COLO668 (cell line): ENCODE measurements at regions not wholly inside any gene's neighbourhood (a gene's known extent, or its start where the extent isn't known, plus 50 kb on each side); places are given as distances from the start of the nearest gene placed in this dataset.

ENCODE experiments used
- DNase-seq: peaks from one replicate; lab custom pipeline; 2025; ENCODE audit not compliant: unreplicated experiment; lab: John Stamatoyannopoulos, UW

DNA sequence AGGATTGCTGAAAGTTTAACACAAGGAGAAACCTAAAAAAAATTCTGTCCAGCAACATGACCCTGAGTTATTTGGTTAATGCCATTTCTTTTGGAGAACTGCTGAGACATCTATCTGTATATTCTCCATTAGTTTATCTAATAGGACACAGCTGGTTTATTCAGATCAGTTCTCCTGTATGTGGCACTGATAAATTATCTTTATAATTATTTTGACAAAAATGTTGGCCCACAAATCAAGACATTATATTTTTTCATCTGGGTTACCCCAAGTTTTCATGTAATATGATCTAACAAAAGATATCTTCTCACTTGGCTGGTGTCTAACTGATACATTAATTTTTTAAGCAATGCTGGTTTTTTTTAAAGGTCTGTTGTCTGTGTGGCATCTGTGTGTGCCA is 231.4 kb downstream of the KLF12 start:
- DNase-seq: no peak

DNA sequence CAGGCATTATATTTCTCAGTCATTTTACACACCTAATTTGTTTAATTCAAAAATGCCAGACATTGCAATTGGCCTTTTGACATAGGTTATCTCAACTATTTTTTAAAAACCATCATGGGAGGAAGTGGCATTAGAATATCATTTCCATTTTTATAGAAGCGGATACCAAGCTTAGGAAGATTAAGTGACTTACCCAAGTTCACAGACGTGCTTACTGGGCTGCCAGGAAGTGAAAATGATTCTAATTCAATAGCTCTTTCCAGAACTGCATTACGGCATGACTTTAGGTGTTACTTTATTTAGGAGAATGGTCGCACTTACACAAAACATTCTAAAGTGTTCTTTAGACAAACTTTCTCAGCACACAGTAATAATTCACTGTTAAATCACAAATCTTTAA is 231.9 kb downstream of the KLF12 start:
- no peak for DNase-seq

DNA sequence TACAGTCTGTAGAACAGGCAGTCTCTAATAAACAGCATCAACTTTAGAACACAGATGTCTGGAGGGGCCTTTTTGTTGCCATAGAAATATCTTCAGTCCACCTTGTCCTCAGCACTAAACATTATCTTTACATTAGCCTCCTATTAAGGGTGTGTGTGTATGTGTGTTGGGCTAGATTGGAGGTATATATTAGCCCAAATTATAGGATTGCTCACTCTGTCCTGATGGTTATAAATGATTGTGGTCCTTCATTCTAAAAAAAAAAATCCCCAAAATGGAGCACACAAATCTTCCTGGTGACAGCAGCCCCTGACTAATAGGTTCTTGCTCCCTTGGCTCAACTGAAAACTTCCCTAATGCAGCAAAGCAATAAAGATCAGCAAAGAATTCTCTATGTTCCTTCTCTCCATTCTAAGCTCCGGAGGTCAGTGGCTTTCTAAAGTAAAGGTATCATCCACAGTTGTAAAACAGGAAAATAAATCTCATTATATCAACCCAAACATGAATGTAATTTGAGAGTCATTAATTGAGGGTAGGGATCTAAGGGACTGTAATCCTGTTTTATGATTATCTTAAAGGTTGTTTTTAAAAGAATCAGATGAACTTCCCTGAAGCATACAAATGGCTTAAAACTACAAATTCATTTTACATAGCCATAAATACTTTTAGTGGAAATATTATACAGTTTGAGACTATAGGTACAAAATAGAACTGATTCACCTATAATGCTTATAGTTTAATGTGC is 232.7 kb downstream of the KLF12 start:
- DNase-seq: no peak

GRCh38 chr13:73900591-73900990 is 233.6 kb downstream of the KLF12 start:
- no peak for DNase-seq

GRCh38 chr13:73898899-73899298 is 235.3 kb downstream of the KLF12 start:
- DNase-seq: no peak

GRCh38 chr13:73898276-73898675 is 235.9 kb downstream of the KLF12 start:
- no peak for DNase-seq

DNA sequence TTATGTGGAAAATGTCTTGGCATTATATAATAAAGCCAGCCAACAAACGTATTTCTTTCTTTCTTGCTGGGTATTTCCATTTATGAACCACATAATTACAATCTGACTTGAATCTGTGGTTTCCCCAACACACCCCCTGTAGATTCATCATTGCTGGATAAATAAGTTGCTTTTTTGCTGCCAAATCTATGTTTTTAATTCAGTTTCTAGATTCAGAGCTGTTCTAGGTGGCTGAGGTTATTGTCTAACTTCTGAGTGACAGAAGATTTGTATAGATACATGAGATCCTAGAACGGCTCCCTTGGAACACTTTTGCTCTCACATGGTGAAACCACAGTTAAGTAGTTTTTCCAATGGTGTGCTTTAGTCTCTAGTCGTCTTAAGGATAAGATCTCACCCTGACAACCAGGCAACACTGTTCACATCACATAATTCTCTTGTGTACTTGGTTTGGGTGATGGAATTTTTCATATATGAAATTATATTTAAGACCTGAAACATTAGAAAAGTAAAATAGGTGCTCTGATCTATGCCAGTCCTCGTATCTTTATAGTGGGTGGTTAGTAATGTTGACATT is 239.1 kb downstream of the KLF12 start:
- DNase-seq: no peak

DNA sequence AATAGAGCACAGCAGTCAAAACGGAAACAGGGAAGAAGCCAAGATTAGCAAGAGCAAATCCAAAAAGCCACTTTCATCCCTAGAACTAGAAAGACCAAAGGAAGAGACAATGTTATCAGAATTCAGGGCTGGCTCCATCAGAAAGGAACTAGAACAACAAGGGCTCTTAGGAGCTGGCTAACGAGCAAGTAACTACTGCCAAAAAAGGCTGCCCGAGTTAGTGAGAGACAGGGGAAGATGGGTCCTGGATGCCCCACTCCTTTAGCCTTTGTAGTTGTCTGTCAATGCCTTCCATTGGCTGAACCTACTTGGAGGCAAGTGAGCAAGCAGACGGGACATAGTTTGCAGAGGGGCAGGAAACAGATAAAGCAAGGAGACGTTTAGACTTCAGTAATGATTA is 240.4 kb downstream of the KLF12 start:
- no peak for DNase-seq

DNA sequence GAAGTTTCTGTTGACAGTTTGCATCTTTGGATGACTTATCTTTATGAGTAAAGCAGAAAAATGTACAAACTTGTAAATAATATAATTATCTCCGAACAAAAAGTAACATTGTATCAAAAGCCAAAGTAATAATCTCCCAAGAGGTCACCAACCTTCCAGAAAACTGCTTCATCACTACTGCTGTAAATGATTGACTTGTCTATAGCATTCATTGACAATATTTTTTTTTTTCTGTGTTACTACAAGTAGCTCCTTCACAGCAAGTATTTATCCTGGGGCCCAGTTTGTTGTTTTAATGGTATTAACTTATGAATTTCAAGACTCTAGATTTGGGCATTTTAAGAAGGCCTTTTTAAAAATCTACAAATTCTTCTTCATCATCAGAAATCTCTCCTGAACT is 242.4 kb downstream of the KLF12 start:
- no peak for DNase-seq

DNA sequence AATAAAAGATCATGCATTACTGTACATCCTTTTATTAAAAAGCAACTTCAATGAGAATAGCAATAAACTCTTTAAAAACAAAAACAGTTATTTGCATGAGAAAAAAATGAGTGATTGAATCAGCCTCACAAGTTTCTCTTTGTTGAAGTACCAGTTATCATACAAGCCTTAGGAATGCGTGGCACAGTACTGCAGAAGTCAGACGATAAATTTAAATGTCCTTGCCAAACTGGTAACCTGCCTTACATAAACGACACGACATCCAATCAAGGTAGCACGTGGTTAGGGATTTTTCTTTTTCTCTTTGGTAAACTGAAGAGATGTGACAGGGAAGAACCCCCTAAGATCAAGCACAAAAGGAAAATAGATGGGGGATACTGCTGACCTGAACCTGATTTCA is 251.0 kb downstream of the KLF12 start:
- no peak for DNase-seq

GRCh38 chr13:73880365-73880764 is 253.8 kb downstream of the KLF12 start:
- DNase-seq: no peak

DNA sequence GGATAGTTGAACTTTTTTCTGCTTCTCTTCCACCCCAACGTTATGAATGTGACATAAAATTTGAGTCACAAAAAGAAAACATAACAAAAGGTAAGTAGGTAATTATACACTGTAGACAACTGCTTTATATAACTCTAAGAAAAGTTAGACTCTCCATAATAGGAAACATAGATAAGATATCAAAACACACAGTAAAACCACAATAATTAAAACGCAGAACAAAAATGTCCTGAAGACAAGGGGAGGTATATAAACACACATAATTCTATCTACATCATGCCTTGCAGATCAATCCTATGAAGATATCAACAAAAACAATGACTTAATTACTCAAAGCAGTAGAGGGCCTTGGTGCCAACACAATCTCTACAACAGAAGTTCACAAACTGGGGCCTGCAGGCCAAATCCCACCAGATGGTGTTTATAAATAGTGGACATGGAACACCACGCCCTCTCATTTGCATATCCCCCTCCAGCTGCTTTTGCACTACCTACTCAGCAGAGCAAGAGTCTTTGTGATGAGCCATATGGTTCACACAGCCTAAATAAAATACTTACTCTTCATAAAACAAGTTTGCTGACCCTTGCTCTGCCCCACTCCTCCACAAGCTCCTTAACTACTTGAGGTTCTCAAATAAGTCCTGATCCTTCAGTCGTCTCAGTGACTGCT is 254.7 kb downstream of the KLF12 start:
- no peak for DNase-seq

DNA sequence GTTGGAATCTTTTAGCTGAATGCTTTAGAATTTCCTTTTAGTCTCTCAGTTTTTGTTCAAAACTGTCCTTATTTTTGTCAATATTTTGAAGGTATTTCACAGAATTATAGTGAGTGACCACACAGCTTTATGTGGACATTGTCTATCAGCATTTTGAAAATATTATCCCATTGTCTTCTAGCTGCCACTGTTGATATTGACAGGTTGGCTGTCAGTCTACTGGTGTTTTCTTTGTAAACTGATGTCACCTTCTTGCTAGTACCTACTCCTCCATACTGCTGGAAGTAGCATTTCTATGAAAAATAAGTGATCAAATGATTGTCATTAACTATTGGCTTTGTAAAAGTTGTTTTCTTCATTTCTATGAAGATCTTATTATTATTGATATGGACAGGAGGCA is 256.8 kb downstream of the KLF12 start:
- DNase-seq: no peak

- no peak for DNase-seq
These were observed 257.9 kb downstream of the KLF12 start for GRCh38 chr13:73876323-73876722.

- no peak for DNase-seq
These were observed 260.0 kb downstream of the KLF12 start for GRCh38 chr13:73873940-73874830.

DNA sequence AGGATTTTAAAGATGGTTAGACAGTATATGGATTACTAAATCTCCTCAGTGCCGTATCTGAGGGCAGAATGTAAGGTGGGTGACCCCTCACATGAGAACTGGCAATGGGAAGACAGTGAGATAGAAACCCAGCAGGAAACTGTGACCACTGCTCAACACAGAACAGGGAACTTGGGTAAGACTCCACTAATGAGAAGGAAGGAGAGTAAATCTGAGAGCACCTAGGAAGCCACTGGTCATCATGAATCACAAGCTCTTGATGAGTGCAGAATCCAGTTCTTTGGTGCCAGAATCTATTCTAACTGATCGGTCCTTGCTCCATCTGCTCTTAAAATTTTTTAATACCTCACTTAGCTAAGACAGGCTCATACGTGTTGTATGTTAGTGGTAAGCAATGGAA is 261.8 kb downstream of the KLF12 start:
- no peak for DNase-seq

- no peak for DNase-seq
These were observed 263.0 kb downstream of the KLF12 start for GRCh38 chr13:73870970-73871935.

GRCh38 chr13:73870036-73870741 is 264.0 kb downstream of the KLF12 start:
- no peak for DNase-seq

DNA sequence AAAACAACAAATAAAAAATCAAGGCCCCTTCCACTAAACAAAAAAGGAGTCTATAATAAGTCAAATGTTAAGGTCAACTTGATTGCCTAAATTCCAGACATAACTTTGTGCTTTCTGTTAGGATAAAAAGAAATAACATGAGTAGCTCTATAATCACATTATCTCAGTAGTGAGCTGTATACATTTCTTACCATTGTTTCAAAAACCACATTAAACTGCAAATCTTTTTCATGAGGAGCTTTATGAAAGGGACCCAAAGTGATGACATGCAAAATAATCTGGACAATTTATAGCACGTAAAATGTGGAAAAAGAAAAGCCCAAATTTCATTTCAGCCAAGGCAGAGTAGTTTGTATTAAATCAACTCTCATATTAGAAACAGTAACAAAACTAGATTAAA is 269.2 kb downstream of the KLF12 start:
- no peak for DNase-seq

DNA sequence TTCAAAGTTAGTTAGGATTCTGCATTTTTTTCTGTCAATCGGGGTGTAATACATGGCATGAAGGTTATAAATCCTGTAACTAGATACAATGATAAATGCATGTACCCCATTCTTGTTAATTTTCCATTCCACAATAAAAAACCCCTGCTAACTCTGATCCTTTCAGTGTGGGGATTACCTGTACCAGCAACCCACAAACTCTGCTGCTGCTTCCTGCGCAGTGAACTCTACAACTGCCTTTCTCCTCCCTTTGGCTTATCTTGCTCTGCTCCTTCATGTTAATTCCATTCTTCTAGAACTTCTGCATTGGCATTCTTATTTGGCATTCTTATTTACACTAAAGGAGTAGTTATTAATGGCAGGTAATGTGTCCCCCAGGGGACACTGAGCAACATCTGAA is 273.1 kb downstream of the KLF12 start:
- DNase-seq: no peak
